ENCODE measurements at regions not wholly inside any gene's neighbourhood (a gene's known extent, or its start where the extent isn't known, plus 50 kb on each side); places are given as distances from the start of the nearest gene placed in this dataset.
"Not testable (repeated sequence)": the region's sequence is repeated elsewhere in the genome, so short reads cannot be mapped to it uniquely, and the experiment has no call there.

DNA sequence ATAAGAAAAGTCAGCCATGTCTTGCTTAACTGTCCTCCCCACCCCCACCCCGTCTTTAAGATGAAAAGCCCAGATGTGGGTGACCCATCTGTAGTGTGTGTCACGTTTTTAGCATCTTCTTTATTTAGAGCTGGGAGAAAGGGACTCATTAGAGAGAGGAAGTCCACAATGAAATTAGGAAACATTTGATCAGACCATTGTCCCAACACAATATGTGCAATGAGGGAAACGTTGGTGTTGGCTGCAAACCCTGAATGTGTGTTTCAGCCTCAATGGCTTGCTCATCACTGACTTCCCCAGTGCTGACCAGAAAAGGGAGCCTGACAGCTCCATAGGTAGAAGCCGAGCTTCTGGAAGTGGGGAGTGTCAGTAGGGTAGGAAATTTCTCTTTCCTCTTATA, 475.7 kb downstream of the CD83 start:
- ChIA-PET POLR2A (no interaction called here), CTCF (no interaction called here)
- Mint-ChIP-seq H3K4me1 (ENCODE audit: low read depth) (peaks cover 5% of the 10 kb centered on the region), H3K27me3 (no peaks in the 10 kb centered on the region), H3K27ac (no peak overlapping the region), H3K36me3 (ENCODE audit: low read depth) (no peaks in the 10 kb centered on the region), H3K9me3 (no peaks in the 10 kb centered on the region), H3K4me3 (no peak overlapping the region)
- no peak for DNase-seq
- TF ChIP-seq, protein P1, sequence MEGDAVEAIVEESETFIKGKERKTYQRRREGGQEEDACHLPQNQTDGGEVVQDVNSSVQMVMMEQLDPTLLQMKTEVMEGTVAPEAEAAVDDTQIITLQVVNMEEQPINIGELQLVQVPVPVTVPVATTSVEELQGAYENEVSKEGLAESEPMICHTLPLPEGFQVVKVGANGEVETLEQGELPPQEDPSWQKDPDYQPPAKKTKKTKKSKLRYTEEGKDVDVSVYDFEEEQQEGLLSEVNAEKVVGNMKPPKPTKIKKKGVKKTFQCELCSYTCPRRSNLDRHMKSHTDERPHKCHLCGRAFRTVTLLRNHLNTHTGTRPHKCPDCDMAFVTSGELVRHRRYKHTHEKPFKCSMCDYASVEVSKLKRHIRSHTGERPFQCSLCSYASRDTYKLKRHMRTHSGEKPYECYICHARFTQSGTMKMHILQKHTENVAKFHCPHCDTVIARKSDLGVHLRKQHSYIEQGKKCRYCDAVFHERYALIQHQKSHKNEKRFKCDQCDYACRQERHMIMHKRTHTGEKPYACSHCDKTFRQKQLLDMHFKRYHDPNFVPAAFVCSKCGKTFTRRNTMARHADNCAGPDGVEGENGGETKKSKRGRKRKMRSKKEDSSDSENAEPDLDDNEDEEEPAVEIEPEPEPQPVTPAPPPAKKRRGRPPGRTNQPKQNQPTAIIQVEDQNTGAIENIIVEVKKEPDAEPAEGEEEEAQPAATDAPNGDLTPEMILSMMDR (IDR thresholded peaks at IDR 0.05) = no peak
- intact Hi-C loops (cut with micrococcal nuclease) = no loop called here
- no peak for ATAC-seq

DNA sequence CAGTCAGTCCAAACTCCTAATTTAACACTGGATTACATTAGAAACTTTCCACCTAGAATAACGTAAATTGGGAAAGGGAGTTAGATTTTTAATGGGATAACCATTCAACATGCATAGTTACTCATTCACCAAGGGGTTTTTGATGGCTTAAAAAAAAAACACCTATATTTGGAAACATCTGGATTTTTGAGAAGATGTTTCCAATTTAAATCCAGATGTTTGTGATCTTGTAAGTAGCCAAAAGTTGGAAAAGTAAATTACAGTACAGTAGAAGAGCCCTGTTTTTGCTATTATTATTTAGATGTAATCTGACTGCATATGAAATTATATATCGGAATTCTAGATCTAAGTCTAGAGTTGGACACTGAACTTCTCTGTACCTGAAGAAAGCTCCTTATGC, 478.2 kb downstream of the CD83 start:
- Mint-ChIP-seq H3K4me1 (ENCODE audit: low read depth) (peaks cover 5% of the 10 kb centered on the region), H3K4me3 (no peak overlapping the region), H3K9me3 (no peaks in the 10 kb centered on the region), H3K36me3 (ENCODE audit: low read depth) (no peaks in the 10 kb centered on the region), H3K27ac (no peak overlapping the region), H3K27me3 (no peaks in the 10 kb centered on the region)
- ATAC-seq = no peak
- CTCF ChIA-PET = no interaction called here
- TF ChIP-seq, protein P1 (IDR thresholded peaks at IDR 0.05) = no peak
- no peak for DNase-seq
- intact Hi-C loops (cut with micrococcal nuclease) = no loop called here
- POLR2A ChIA-PET = interaction anchor here (0.8 kb wide), 1 partner anchor 15 kb away, joined by 4 read pairs; no protein-coding TSS in a partner anchor

DNA sequence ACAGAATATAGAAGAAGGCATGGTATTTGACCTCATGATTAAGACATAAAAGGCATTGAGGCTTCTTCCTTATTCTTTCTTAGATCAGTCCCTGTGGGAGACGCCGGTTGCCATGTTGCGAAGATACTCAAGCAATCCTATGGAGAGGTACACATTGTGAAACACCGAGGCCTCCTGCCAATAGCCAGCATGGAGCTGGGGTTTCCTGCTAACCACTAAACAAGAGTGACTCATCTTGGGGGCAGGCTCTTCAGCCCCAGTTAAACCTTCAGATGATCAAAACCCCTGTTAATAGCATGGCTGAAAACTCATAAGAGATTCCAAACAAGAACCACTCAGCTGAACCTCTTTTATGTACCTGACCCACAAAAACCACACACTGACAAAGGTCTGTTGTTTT, 478.8 kb downstream of the CD83 start:
- no peaks in the 10 kb centered on the region for H3K36me3 Mint-ChIP-seq (ENCODE audit: low read depth)
- peaks cover 5% of the 10 kb centered on the region for H3K4me1 Mint-ChIP-seq (ENCODE audit: low read depth)
- ChIA-PET CTCF (no interaction called here), POLR2A (interaction anchor here (0.8 kb wide), 1 partner anchor 14 kb away, joined by 4 read pairs; no protein-coding TSS in a partner anchor)
- DNase-seq (peak; percentile 42), ATAC-seq (peak; percentile 65)
- no peaks in the 10 kb centered on the region for H3K27me3 Mint-ChIP-seq
- no peak overlapping the region for H3K27ac Mint-ChIP-seq
- H3K9me3 Mint-ChIP-seq = no peaks in the 10 kb centered on the region
- TF ChIP-seq, protein P1 (IDR thresholded peaks at IDR 0.05) = no peak
- no peak overlapping the region for H3K4me3 Mint-ChIP-seq
- intact Hi-C loops (cut with micrococcal nuclease) = no loop called here

DNA sequence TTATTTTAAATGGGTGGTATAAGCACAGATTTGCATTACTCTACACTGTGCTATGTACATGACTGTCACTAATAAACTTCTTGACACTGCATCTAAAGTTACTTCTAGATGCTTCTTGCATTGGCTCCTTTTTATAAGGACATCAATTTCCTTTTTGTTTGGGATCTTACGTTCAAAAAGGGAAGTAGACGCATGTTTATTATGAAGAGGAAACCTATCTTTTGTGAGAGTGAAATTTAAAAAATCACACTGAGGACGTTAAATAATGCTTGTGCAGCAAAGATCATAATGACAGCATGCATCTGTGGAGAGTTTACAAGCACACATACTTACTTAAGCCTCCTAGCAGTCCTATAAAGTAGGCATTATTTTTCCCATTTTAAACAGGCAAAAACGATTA, 479.5 kb downstream of the CD83 start:
- ATAC-seq (no peak), DNase-seq (no peak)
- TF ChIP-seq, protein P1 (IDR thresholded peaks at IDR 0.05) = no peak
- peaks cover 5% of the 10 kb centered on the region for H3K4me1 Mint-ChIP-seq (ENCODE audit: low read depth)
- no peaks in the 10 kb centered on the region for H3K27me3 Mint-ChIP-seq
- ChIA-PET CTCF (no interaction called here), POLR2A (no interaction called here)
- H3K9me3 Mint-ChIP-seq = no peaks in the 10 kb centered on the region
- intact Hi-C loops (cut with micrococcal nuclease) = no loop called here
- H3K27ac Mint-ChIP-seq = no peak overlapping the region
- no peak overlapping the region for H3K4me3 Mint-ChIP-seq
- H3K36me3 Mint-ChIP-seq (ENCODE audit: low read depth) = no peaks in the 10 kb centered on the region

DNA sequence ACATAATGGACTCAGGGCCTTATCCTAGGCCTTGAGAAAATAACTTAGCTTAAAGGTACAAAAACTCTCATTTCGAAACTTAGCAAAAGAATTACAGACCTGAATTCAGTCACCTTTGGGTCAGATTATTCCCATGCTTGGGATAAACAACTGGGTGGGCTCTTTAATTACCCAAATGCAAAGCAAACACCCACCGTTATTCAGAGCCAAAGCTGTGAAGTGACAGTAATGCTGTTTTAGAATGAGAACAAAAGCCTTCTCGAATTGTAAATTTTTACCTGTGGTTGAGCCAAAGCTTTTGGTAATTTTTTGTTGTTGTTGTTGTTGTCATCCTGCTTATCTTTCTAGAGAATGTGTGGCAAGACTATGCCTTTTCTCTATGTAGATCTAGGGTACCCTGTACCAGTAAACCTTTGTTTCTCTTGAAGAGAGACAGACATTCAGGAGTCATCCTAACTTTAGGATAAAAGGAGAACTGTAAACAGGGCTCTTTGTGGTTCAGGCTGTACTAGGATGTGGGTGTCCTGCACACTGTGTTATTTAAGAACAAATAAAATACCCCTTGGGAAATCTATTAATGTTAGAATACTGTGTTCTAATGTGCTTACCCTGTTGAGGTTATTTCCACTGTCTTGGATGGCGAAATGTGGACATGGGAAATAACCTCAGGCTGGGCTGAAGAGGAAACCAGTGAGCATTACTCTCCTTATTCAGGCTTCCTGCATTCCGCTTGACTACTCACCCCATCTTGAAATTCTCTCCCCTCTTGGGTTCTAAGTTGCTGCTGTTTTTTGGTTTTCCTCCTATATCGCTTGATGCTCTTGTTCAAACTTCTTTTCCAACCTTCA, 480.7 kb downstream of the CD83 start:
- TF ChIP-seq, protein P1 (IDR thresholded peaks at IDR 0.05) = no peak
- ATAC-seq (no peak), DNase-seq (no peak)
- Mint-ChIP-seq H3K36me3 (ENCODE audit: low read depth) (no peaks in the 10 kb centered on the region), H3K27ac (no peak overlapping the region), H3K4me1 (ENCODE audit: low read depth) (peaks cover 5% of the 10 kb centered on the region), H3K27me3 (no peaks in the 10 kb centered on the region), H3K9me3 (no peaks in the 10 kb centered on the region), H3K4me3 (no peak overlapping the region)
- ChIA-PET POLR2A (interaction anchor here (0.6 kb wide), 1 partner anchor 116 kb away, joined by 3 read pairs; no protein-coding TSS in a partner anchor), CTCF (no interaction called here)
- intact Hi-C loops (cut with micrococcal nuclease) = no loop called here

DNA sequence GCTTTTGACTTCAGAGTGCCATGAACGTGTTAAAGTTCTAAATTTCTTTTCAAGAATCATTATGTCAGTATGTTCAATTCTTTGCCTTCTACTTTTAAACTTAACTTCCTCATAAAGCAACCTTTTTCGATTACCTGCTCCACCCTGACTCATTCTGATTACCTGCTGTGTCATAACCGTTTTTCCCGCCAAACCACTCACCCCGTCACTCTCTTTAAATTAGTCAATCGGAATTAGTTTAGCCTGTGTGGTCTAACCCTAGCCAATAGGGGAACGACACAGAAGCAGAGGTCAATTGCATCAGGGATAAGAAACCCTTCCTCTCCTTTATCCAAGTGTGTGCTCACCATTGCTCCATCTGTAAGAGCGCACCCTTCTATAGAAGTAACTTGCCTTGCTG, 482.7 kb downstream of the CD83 start:
- not testable (repeated sequence) for H3K27ac Mint-ChIP-seq, H3K27me3 Mint-ChIP-seq

More for the DNA sequence above, 482.7 kb downstream of the CD83 start:
- POLR2A ChIA-PET; CTCF ChIA-PET; H3K4me3 Mint-ChIP-seq; ATAC-seq; intact Hi-C loops (cut with micrococcal nuclease); H3K9me3 Mint-ChIP-seq; H3K36me3 Mint-ChIP-seq (ENCODE audit: low read depth); H3K4me1 Mint-ChIP-seq (ENCODE audit: low read depth): not testable (repeated sequence)
- DNase-seq = peak; percentile 15
